CD4-positive, alpha-beta memory T cell (primary cell): ENCODE measurements at regions not wholly inside any gene's neighbourhood (a gene's known extent, or its start where the extent isn't known, plus 50 kb on each side); places are given as distances from the start of the nearest gene placed in this dataset.

Source experiments
- CTCF ChIA-PET: fragments of 350-600 bp; sonication (Branson Sonifier 250); formaldehyde crosslinking; loops from one replicate; lab custom pipeline; 2021; ENCODE audit warnings: inconsistent platforms; ENCODE audit not compliant: partially characterized antibody; lab: Charles Lee
- POLR2A ChIA-PET: fragments of 350-600 bp; sonication (Branson Sonifier 250); formaldehyde crosslinking; loops from one replicate; lab custom pipeline; 2021; ENCODE audit not compliant: partially characterized antibody; lab: Charles Lee
- DNase-seq, 5 donors: peaks; one replicate each; pipeline versions ENCODE4 v3.0.0 to v3.0.0-alpha.2; 2020 to 2022; ENCODE audit warnings: mixed read lengths in 1 of 5
- H3K27ac ChIP-seq: one replicate; pipeline ENCODE4 v1.7.0; 2013; ENCODE audit warnings: low read depth, low read length
- H3K27me3 ChIP-seq: 2 replicates; pipeline ENCODE4 v1.7.0; 2013; ENCODE audit warnings: mild to moderate bottlenecking, low read length, moderate library complexity; ENCODE audit not compliant: insufficient read depth
- H3K36me3 ChIP-seq: 2 replicates; pipeline ENCODE4 v1.7.0; 2013; ENCODE audit warnings: mild to moderate bottlenecking, low read length, moderate library complexity; ENCODE audit not compliant: insufficient read depth
- H3K4me1 ChIP-seq: 2 replicates; pipeline ENCODE4 v1.7.0; 2013; ENCODE audit warnings: mild to moderate bottlenecking, low read length, moderate library complexity; ENCODE audit not compliant: insufficient read depth
- H3K4me3 ChIP-seq, 2 donors: one replicate each; pipeline ENCODE4 v1.7.0; 2013; ENCODE audit warnings: low read length in 2 of 2, mild to moderate bottlenecking in 1 of 2
- H3K9me3 ChIP-seq, 2 donors: one replicate each; pipeline ENCODE4 v1.7.0; 2013; ENCODE audit warnings: low read length in 2 of 2, control low read depth in 1 of 2; ENCODE audit not compliant: control insufficient read depth in 1 of 2
- H3K27ac Mint-ChIP-seq, 7 donors: one replicate each; pipeline ENCODE4 v1.8.0; 2020 to 2021; ENCODE audit warnings: mixed read lengths in 7 of 7, mild to moderate bottlenecking in 6 of 7, inconsistent platforms in 3 of 7, moderate library complexity in 3 of 7
- H3K27me3 Mint-ChIP-seq, 2 donors: one replicate each; pipeline ENCODE4 v1.8.0; 2020 to 2021; ENCODE audit warnings: mixed read lengths in 2 of 2
- H3K36me3 Mint-ChIP-seq, 2 donors: one replicate each; pipeline ENCODE4 v1.8.0; 2020 to 2021; ENCODE audit warnings: mixed read lengths in 2 of 2, inconsistent platforms in 1 of 2, mild to moderate bottlenecking in 1 of 2
- H3K4me1 Mint-ChIP-seq, 4 donors: one replicate each; pipeline ENCODE4 v1.8.0; 2020 to 2021; ENCODE audit warnings: mixed read lengths in 4 of 4, mild to moderate bottlenecking in 1 of 4
- H3K4me3 Mint-ChIP-seq, 8 donors: one replicate each; pipeline ENCODE4 v1.8.0; 2020 to 2021; ENCODE audit warnings: mixed read lengths in 8 of 8, mild to moderate bottlenecking in 7 of 8, moderate library complexity in 6 of 8, inconsistent platforms in 3 of 8
- H3K9me3 Mint-ChIP-seq, 8 donors: one replicate each; pipeline ENCODE4 v1.8.0; 2020 to 2021; ENCODE audit warnings: mixed read lengths in 8 of 8, mild to moderate bottlenecking in 5 of 8, inconsistent platforms in 3 of 8, moderate library complexity in 1 of 8
- intact Hi-C: fragments of 100-400 bp; cut with micrococcal nuclease; formaldehyde crosslinking; loops from one replicate; pipeline ENCODE4 v1.15.1; 2023

GRCh38 chr11:116200564-116200963 is 572.2 kb downstream of the BUD13 start:
- Histone ChIP-seq H3K27me3 (no peaks in the 10 kb centered on the region), H3K9me3 (no peaks in the 10 kb centered on the region), H3K4me3 (no peak overlapping the region), H3K4me1 (no peaks in the 10 kb centered on the region), H3K36me3 (no peaks in the 10 kb centered on the region), H3K27ac (no peak overlapping the region)
- H3K4me1 Mint-ChIP-seq = no peaks in the 10 kb centered on the region
- no peak overlapping the region for H3K27ac Mint-ChIP-seq
- H3K27me3 Mint-ChIP-seq = peaks cover 1 to 4% of the 10 kb centered on the region in 2 donors
- H3K9me3 Mint-ChIP-seq = peaks cover 0 to 3% (median 0%) of the 10 kb centered on the region in 8 donors
- H3K36me3 Mint-ChIP-seq = no peaks in the 10 kb centered on the region
- CTCF ChIA-PET = no interaction called here
- intact Hi-C loops = no loop called here
- no peak for DNase-seq
- POLR2A ChIA-PET = no interaction called here
- H3K4me3 Mint-ChIP-seq = no peak overlapping the region

GRCh38 chr11:116199182-116199581 is 573.6 kb downstream of the BUD13 start:
- H3K4me3 ChIP-seq = no peak overlapping the region
- Mint-ChIP-seq H3K9me3 (peaks cover 0 to 3% (median 0%) of the 10 kb centered on the region in 8 donors), H3K27ac (no peak overlapping the region), H3K27me3 (peaks cover 4 to 5% of the 10 kb centered on the region in 2 donors), H3K4me3 (no peak overlapping the region), H3K36me3 (no peaks in the 10 kb centered on the region), H3K4me1 (no peaks in the 10 kb centered on the region)
- DNase-seq = no peak
- no peaks in the 10 kb centered on the region for H3K9me3 ChIP-seq
- H3K27ac ChIP-seq = no peak overlapping the region
- H3K36me3 ChIP-seq = no peaks in the 10 kb centered on the region
- CTCF ChIA-PET = no interaction called here
- no peaks in the 10 kb centered on the region for H3K27me3 ChIP-seq
- POLR2A ChIA-PET = no interaction called here
- intact Hi-C loops = no loop called here
- H3K4me1 ChIP-seq = no peaks in the 10 kb centered on the region

GRCh38 chr11:116194156-116194904 is 578.5 kb downstream of the BUD13 start:
- Mint-ChIP-seq H3K9me3 (peaks cover 0 to 2% (median 0%) of the 10 kb centered on the region in 8 donors), H3K4me1 (peaks cover 0 to 4% (median 2%) of the 10 kb centered on the region in 4 donors), H3K27me3 (peaks cover 11 to 26% of the 10 kb centered on the region in 2 donors), H3K36me3 (no peaks in the 10 kb centered on the region), H3K27ac (peak overlapping the region in 2 of 7 donors; percentile 23 to 37), H3K4me3 (no peak overlapping the region)
- H3K36me3 ChIP-seq = no peaks in the 10 kb centered on the region
- ChIA-PET CTCF (no interaction called here), POLR2A (no interaction called here)
- no peak overlapping the region for H3K27ac ChIP-seq
- H3K9me3 ChIP-seq = no peaks in the 10 kb centered on the region
- H3K4me1 ChIP-seq = no peaks in the 10 kb centered on the region
- intact Hi-C loops = no loop called here
- no peak for DNase-seq
- no peaks in the 10 kb centered on the region for H3K27me3 ChIP-seq
- no peak overlapping the region for H3K4me3 ChIP-seq

GRCh38 chr11:116193321-116194131 is 579.3 kb downstream of the BUD13 start:
- Histone ChIP-seq H3K36me3 (no peaks in the 10 kb centered on the region), H3K4me1 (no peaks in the 10 kb centered on the region), H3K27me3 (no peaks in the 10 kb centered on the region), H3K4me3 (no peak overlapping the region), H3K27ac (no peak overlapping the region), H3K9me3 (no peaks in the 10 kb centered on the region)
- no peak for DNase-seq
- intact Hi-C loops = no loop called here
- Mint-ChIP-seq H3K36me3 (no peaks in the 10 kb centered on the region), H3K27ac (no peak overlapping the region), H3K9me3 (peaks cover 0 to 2% (median 0%) of the 10 kb centered on the region in 8 donors), H3K4me3 (peak overlapping the region in 2 of 8 donors; percentile 38 to 54), H3K27me3 (peaks cover 11 to 31% of the 10 kb centered on the region in 2 donors), H3K4me1 (peaks cover 0 to 4% (median 2%) of the 10 kb centered on the region in 4 donors)
- ChIA-PET POLR2A (no interaction called here), CTCF (no interaction called here)

GRCh38 chr11:116192509-116193210 is 580.1 kb downstream of the BUD13 start:
- no peaks in the 10 kb centered on the region for H3K36me3 Mint-ChIP-seq
- Histone ChIP-seq H3K4me1 (no peaks in the 10 kb centered on the region), H3K9me3 (no peaks in the 10 kb centered on the region), H3K4me3 (no peak overlapping the region), H3K27me3 (no peaks in the 10 kb centered on the region), H3K27ac (no peak overlapping the region), H3K36me3 (no peaks in the 10 kb centered on the region)
- peaks cover 11 to 33% of the 10 kb centered on the region in 2 donors for H3K27me3 Mint-ChIP-seq
- intact Hi-C loops = no loop called here
- ChIA-PET POLR2A (no interaction called here), CTCF (no interaction called here)
- no peak for DNase-seq
- peaks cover 0 to 3% (median 0%) of the 10 kb centered on the region in 8 donors for H3K9me3 Mint-ChIP-seq
- H3K4me1 Mint-ChIP-seq = peaks cover 0 to 4% (median 2%) of the 10 kb centered on the region in 4 donors
- peak overlapping the region in 1 of 8 donors; percentile 25 for H3K4me3 Mint-ChIP-seq
- no peak overlapping the region for H3K27ac Mint-ChIP-seq

GRCh38 chr11:116190861-116191260 is 581.9 kb downstream of the BUD13 start:
- DNase-seq = no peak
- Histone ChIP-seq H3K27me3 (no peaks in the 10 kb centered on the region), H3K9me3 (no peaks in the 10 kb centered on the region), H3K27ac (no peak overlapping the region), H3K4me1 (no peaks in the 10 kb centered on the region), H3K36me3 (no peaks in the 10 kb centered on the region), H3K4me3 (no peak overlapping the region)
- peaks cover 7 to 33% of the 10 kb centered on the region in 2 donors for H3K27me3 Mint-ChIP-seq
- no peaks in the 10 kb centered on the region for H3K36me3 Mint-ChIP-seq
- CTCF ChIA-PET = no interaction called here
- no peak overlapping the region for H3K4me3 Mint-ChIP-seq
- no peak overlapping the region for H3K27ac Mint-ChIP-seq
- H3K4me1 Mint-ChIP-seq = peaks cover 0 to 4% (median 2%) of the 10 kb centered on the region in 4 donors
- POLR2A ChIA-PET = no interaction called here
- intact Hi-C loops = no loop called here
- H3K9me3 Mint-ChIP-seq = peaks cover 0 to 3% (median 0%) of the 10 kb centered on the region in 8 donors
